ENCODE measurements at regions not wholly inside any gene's neighbourhood (a gene's known extent, or its start where the extent isn't known, plus 50 kb on each side); places are given as distances from the start of the nearest gene placed in this dataset.

DNA sequence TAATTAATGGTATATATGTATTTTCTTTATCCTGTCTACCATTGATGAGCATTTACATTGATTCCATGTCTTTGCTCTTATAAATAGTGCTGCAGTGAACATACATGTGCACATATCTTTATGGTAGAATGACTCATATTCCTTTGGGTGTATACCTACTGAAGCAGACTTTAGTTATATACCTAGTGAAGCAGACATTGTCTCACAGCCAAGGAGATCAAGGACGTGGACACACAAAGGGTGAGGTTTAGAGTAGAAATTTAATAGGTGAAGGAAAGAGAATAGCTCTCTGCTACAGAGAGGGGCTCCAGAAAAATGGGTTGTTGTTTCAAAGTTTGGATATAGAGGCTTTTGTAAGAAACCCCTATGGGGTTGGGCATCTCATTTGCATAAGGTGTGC is 700.3 kb downstream of the CDH11 start:
- H3K9me3 ChIP-seq, result no peaks in the 10 kb centered on the region
- no peak for DNase-seq
- intact Hi-C loops (cut with DNase I), result no loop called here
- no peak overlapping the region for H3K27ac ChIP-seq
- no peak overlapping the region for H3K4me3 ChIP-seq
- no peak for TF ChIP-seq POLR2A (IDR thresholded peaks at IDR 0.05)
- TF ChIP-seq, protein P1, sequence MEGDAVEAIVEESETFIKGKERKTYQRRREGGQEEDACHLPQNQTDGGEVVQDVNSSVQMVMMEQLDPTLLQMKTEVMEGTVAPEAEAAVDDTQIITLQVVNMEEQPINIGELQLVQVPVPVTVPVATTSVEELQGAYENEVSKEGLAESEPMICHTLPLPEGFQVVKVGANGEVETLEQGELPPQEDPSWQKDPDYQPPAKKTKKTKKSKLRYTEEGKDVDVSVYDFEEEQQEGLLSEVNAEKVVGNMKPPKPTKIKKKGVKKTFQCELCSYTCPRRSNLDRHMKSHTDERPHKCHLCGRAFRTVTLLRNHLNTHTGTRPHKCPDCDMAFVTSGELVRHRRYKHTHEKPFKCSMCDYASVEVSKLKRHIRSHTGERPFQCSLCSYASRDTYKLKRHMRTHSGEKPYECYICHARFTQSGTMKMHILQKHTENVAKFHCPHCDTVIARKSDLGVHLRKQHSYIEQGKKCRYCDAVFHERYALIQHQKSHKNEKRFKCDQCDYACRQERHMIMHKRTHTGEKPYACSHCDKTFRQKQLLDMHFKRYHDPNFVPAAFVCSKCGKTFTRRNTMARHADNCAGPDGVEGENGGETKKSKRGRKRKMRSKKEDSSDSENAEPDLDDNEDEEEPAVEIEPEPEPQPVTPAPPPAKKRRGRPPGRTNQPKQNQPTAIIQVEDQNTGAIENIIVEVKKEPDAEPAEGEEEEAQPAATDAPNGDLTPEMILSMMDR (IDR thresholded peaks at IDR 0.05), result no peak
- peaks cover 0 to 25% (median 0%) of the 10 kb centered on the region in 12 donors for H3K4me1 ChIP-seq
- no peaks in the 10 kb centered on the region for H3K27me3 ChIP-seq
- ATAC-seq, result no peak
- no peaks in the 10 kb centered on the region for H3K36me3 ChIP-seq
- 67 to 97% (median 87%) methylated on average over 1 of the region's 1 CpG for WGBS, 4 donors

DNA sequence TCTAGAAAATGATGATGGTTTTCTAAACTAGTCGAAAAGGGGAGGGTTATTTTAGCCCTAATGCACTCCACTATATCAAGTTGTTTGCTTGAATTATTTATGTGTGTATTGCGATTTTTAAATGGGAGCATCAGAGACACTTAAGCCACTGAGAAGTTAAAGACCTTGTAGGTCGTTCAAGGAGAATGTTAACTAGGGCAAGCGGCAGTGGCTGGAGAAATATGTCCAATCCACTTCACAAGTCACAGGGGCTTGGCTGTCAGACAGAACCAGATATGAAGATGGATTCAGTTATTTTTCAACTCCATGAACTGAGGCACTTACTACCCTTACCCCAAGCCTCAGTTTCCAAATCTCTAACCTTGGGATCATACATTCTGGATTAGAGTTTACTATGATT is 702.0 kb downstream of the CDH11 start:
- WGBS, 4 donors, result 54 to 66% (median 61%) methylated on average over 4 of the region's 4 CpGs
- no peak for TF ChIP-seq POLR2A (IDR thresholded peaks at IDR 0.05)
- TF ChIP-seq, protein P1 (IDR thresholded peaks at IDR 0.05), result no peak
- Histone ChIP-seq H3K27me3 (no peaks in the 10 kb centered on the region), H3K4me1 (peaks cover 0 to 29% (median 0%) of the 10 kb centered on the region in 12 donors), H3K27ac (no peak overlapping the region), H3K9me3 (no peaks in the 10 kb centered on the region), H3K36me3 (no peaks in the 10 kb centered on the region), H3K4me3 (no peak overlapping the region)
- DNase-seq (no peak), ATAC-seq (peak in 3 of 4 donors; percentile 65 to 74 (median 72))
- intact Hi-C loops (cut with DNase I), result loop anchor here in 1 of 10 donors (10.0 kb wide), 1 partner anchor 175 kb away; no protein-coding TSS in a partner anchor

DNA sequence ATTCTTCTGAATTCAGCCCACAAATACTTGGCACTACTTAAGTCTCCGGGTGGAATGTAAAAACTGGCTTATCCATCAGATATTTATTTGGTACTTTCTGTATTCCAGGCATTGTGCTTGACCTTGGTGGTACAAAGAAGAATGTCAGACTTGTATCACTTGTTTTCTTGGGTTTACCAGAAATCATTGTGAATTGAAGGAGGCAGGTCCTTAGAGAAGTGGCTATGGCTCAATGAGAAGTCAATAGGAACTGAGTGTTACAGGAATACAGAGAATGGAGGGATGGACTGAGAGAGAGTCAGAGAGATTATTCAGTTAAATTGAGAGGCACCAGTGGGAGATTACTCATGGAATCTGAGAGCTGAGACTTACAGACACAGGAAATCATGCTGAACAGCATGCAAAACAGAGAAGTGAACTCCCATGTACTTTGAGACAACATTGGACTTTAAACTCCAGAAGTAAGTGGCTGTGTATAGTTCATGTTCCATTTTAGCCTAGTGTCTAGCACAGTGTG is 704.1 kb downstream of the CDH11 start:
- H3K36me3 ChIP-seq, result no peaks in the 10 kb centered on the region
- no peak for TF ChIP-seq POLR2A (IDR thresholded peaks at IDR 0.05)
- TF ChIP-seq, protein P1 (IDR thresholded peaks at IDR 0.05), result no peak
- WGBS, 4 donors, result 43 to 74% (median 64%) methylated on average over 1 of the region's 1 CpG
- ATAC-seq, result peak; percentile 18 to 61 (median 38)
- no peak overlapping the region for H3K4me3 ChIP-seq
- H3K4me1 ChIP-seq, result peaks cover 0 to 31% (median 6%) of the 10 kb centered on the region in 12 donors
- no peaks in the 10 kb centered on the region for H3K27me3 ChIP-seq
- intact Hi-C loops (cut with DNase I), result loop anchor here in 1 of 10 donors (10.0 kb wide), 1 partner anchor 173 kb away; no protein-coding TSS in a partner anchor
- H3K27ac ChIP-seq, result peak overlapping the region in 3 of 12 donors; percentile 15 to 58 (median 26)
- no peak for DNase-seq
- H3K9me3 ChIP-seq, result no peaks in the 10 kb centered on the region

DNA sequence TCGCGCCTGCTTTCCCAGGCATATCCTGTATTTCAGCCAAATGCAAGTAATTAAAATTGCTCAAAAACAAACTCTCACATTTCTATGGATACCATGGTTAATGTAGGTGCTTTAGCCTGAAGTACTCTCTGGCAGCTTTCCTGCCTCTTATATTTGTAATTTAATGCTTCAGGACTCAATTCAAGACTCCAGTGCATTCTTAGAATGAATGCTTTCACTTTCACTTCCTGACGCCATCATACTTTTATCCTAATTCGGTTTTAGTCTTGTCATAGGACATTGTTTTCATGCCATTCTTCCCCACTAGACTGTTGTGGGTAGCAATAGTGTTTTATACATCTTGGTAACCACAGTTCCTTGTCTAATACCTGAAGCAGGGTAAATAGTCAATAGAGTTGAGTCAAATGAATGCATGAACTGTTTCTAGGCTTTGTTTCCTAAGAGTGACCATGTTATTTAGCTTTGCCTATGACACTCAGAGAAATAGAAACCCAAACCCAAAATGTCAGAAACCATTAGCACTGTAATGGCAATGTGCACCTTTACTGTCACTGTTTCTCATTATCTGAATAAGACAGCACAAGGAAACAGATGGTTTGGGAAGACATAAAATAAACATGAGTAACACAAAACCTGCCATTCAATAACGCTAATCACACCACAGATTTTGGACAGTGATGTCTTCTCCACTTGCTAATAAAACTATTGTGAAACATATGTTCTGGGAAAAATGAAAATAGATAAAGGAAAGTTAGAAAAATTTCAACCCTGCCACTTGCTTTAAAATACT is 705.5 kb downstream of the CDH11 start:
- H3K4me1 ChIP-seq, result peaks cover 0 to 36% (median 10%) of the 10 kb centered on the region in 12 donors
- ATAC-seq, result peak in 2 of 4 donors; percentile 21 to 30
- peak overlapping the region in 5 of 12 donors; percentile 26 to 58 (median 47) for H3K27ac ChIP-seq
- no peak for TF ChIP-seq POLR2A (IDR thresholded peaks at IDR 0.05)
- TF ChIP-seq, protein P1 (IDR thresholded peaks at IDR 0.05), result no peak
- no peaks in the 10 kb centered on the region for H3K9me3 ChIP-seq
- no peak for DNase-seq
- no peaks in the 10 kb centered on the region for H3K27me3 ChIP-seq
- H3K36me3 ChIP-seq, result no peaks in the 10 kb centered on the region
- intact Hi-C loops (cut with DNase I), result loop anchor here in 1 of 10 donors (10.0 kb wide), 1 partner anchor 172 kb away; no protein-coding TSS in a partner anchor
- peak overlapping the region in 10 of 12 donors; percentile 7 to 49 (median 36) for H3K4me3 ChIP-seq
- WGBS, 4 donors, result 48 to 62% (median 56%) methylated on average over 5 of the region's 5 CpGs
